AG09319 (cell line): ENCODE measurements at regions not wholly inside any gene's neighbourhood (a gene's known extent, or its start where the extent isn't known, plus 50 kb on each side); places are given as distances from the start of the nearest gene placed in this dataset.
A peak's percentile ranks its signal among the peaks of the same experiment; 100 is the strongest.

ENCODE experiments used
- DNase-seq: peaks from one replicate; pipeline ENCODE4 v3.0.0-alpha.2; 2010; ENCODE audit warnings: low read depth; ENCODE audit errors: extremely low read depth
- TF ChIP-seq, protein P1 (sequence below): IDR thresholded peaks from 2 replicates; pipeline ENCODE4 v1.5.1; 2011; ENCODE audit warnings: low read depth, mild to moderate bottlenecking, inconsistent platforms, low read length, moderate library complexity

DNA sequence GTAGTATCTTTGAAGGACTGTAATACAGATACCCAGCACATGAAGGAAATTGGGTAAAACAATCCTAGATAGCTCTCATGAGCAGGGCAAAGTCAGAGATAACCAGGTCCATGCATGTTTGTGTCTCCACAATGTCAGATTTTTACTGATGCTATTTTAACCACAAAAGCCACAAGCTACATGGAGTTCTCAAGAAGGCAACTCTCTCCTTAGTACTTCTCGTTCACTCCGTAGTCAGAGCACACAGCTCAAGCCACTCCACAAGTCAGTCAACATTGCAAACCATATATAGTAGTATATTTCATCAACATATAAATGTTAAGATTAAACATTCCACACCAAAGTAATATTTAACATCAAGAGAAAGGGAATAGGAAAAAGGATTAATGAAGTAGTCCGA is 98.0 kb upstream of the PIK3CG start:
- DNase-seq = no peak
- TF ChIP-seq, protein P1, sequence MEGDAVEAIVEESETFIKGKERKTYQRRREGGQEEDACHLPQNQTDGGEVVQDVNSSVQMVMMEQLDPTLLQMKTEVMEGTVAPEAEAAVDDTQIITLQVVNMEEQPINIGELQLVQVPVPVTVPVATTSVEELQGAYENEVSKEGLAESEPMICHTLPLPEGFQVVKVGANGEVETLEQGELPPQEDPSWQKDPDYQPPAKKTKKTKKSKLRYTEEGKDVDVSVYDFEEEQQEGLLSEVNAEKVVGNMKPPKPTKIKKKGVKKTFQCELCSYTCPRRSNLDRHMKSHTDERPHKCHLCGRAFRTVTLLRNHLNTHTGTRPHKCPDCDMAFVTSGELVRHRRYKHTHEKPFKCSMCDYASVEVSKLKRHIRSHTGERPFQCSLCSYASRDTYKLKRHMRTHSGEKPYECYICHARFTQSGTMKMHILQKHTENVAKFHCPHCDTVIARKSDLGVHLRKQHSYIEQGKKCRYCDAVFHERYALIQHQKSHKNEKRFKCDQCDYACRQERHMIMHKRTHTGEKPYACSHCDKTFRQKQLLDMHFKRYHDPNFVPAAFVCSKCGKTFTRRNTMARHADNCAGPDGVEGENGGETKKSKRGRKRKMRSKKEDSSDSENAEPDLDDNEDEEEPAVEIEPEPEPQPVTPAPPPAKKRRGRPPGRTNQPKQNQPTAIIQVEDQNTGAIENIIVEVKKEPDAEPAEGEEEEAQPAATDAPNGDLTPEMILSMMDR = no peak

DNA sequence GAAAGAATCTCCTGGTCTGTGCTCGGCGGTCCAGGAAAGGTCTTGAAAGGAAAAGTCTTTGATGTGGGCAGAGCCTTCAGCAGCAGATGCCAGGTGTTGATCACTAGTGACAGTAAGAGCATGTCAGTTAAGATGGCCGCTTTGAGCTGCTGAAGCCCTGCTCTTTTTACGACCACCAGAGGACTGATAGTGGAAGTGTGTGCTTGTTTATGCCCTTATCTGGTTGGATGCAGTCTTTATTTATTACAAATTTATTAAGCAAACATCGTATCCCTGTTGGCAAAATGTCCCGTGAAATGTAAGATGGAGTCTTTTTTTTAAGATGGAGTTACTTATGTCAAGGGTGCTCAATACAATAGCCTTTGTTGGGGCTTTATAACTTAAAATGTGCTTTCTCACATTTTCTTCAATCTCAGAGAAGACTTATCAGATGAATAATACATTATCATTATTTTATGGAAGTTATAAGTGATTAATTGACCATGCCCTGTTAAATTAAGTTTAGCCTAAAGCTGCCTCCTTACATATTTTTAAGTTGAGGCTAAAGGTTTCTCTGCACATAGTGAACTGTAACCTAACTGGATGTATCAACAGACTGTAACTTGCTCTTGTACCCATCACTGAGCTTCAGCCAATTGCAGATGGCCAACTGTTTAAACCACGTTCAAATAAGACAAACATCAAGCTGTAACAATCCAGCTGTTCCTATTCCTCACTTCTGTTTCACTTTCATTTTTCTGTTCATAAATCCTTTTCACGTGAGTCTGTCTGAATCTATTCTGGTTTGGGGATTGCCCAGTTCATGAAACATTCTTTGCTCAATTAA is 97.4 kb upstream of the PIK3CG start:
- TF ChIP-seq, protein P1 = no peak
- peak; percentile 32 for DNase-seq

DNA sequence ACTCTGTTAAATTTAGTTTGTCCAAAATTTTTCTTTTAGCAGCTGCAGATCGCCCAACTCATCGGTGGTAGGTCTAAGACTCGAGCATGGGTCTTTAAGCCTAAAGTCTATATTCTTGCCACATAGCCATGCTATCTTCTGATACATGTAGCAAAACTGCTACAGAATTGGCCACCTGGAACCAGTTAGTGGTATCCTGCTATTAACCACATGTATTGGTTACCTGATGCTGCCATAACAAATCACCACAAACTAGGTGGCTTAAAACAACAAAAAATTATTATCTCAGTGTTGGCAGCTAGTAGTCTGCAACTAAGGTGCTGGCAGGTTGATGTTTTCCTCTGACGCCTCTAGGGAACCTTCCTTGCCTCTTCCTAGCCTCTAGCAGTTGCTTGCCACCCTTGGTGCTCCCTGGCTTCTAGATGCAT is 96.7 kb upstream of the PIK3CG start:
- TF ChIP-seq, protein P1 = no peak
- DNase-seq = peak; percentile 37

DNA sequence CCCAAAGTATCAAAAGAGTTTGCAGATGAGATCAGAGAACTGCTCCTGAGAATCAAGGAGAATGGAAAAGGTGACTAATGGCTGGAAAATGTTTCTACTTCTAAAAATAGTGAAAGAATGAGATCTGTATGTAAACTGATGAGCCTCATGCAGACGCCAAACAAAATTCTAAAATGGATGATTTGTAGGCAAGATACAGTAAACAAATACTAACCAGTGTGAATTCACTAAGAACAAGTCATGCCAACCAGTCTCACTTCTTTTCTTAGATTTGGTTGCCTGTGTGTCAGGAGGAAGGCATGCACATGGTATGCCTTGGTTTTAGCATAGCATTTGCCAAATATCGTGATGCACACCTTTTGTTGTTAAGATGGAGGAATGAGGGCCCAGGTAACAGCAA is 94.9 kb upstream of the PIK3CG start:
- TF ChIP-seq, protein P1 = no peak
- DNase-seq = peak; percentile 63

DNA sequence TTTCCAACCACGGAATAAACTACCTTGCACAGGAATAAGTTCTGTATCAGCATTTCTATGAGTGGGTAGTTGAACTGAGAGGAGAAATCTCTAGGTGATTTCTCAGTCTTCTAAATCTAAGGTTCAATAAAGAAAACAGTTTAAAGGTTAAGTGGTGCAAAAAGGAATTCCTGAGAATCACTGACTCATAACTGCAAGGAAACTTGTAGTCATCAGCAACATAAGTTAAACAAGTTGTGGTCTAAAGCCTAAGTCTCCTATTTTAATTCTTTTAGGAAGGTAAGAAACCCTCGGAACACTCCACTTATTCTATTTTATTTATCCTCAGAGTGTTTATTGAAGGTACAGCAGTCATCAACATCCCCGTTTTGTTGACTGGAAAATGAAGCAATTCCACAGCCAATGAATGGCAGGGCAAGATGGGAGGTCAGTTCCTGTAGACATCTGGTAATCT is 92.4 kb upstream of the PIK3CG start:
- DNase-seq = peak; percentile 30
- TF ChIP-seq, protein P1 = no peak

DNA sequence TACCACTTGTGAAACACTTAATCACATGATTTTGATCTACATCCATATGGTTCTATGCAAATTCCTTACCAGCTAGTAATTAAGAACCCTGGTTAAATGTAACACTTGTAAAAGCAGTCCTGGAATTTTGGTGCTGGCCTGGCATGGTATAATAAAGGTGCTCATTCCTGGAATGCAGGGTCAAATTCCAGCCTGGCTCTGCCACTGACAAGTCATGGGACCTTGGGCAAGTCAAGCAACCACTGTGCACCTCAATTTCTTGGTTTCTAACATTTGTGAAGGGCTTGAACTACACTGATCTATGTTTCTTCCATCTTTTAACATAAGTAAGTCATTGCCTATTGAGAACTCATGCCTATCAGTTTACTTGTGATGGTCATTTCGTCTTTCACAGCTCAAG is 91.9 kb upstream of the PIK3CG start:
- DNase-seq = no peak
- TF ChIP-seq, protein P1 = no peak

DNA sequence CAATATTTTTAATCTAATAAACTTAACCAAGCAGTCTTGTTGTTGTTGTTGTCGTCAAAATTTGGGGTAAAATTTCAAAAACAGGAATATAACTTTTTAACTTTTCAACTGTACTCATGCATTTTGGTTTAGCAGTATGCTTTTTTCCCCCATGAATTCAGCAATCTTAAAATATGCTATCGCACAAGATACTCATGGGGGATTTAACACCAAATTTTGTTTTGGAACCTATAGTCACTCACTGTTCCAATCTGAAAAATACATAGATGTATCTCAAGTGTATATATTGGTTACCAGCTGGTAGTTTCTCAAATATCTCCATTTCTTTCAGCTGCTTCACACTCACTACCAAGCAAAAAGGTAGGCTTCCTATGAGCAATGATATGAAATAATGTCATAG is 91.4 kb upstream of the PIK3CG start:
- TF ChIP-seq, protein P1 = no peak
- no peak for DNase-seq
